ENCODE measurements at regions not wholly inside any gene's neighbourhood (a gene's known extent, or its start where the extent isn't known, plus 50 kb on each side); places are given as distances from the start of the nearest gene placed in this dataset.

GRCh38 chr9:97769208-97769607, 72.1 kb upstream of the XPA start:
- H3K9me3 ChIP-seq (ENCODE audit: low read length): no peaks in the 10 kb centered on the region
- H2AFZ ChIP-seq (ENCODE audit: low read length): no peak overlapping the region
- no peaks in the 10 kb centered on the region; the same call in 1 of the 2 replicates for H3K27me3 ChIP-seq (ENCODE audit: insufficient read depth, low read length)
- H3F3A ChIP-seq (ENCODE audit: insufficient read depth, low read length): no peaks in the 10 kb centered on the region
- no peak overlapping the region for H3K27ac ChIP-seq (ENCODE audit: low read depth, low read length, poor library complexity, severe bottlenecking)
- H3K36me3 ChIP-seq (ENCODE audit: insufficient read depth, low read length): no peaks in the 10 kb centered on the region
- H3K9ac ChIP-seq (ENCODE audit: low read length): no peak overlapping the region
- no peaks in the 10 kb centered on the region for H3K4me1 ChIP-seq (ENCODE audit: insufficient read depth, low read length, severe bottlenecking)
- H3K79me2 ChIP-seq (ENCODE audit: insufficient read depth, low read length): no peaks in the 10 kb centered on the region
- H3K9me2 ChIP-seq (ENCODE audit: low read depth, low read length): no peaks in the 10 kb centered on the region
- H3K4me3 ChIP-seq (ENCODE audit: low read depth, low read length, poor library complexity, severe bottlenecking): no peak overlapping the region
- H4K20me1 ChIP-seq (ENCODE audit: insufficient read depth, low read length): no peaks in the 10 kb centered on the region
- no peak overlapping the region for H3K4me2 ChIP-seq (ENCODE audit: low read length)
- no peak for TF ChIP-seq CTCF (IDR thresholded peaks at IDR 0.05; ENCODE audit: low read length)
- TF ChIP-seq EZH2 (IDR thresholded peaks at IDR 0.05; ENCODE audit: borderline replicate concordance, low read length): no peak

DNA sequence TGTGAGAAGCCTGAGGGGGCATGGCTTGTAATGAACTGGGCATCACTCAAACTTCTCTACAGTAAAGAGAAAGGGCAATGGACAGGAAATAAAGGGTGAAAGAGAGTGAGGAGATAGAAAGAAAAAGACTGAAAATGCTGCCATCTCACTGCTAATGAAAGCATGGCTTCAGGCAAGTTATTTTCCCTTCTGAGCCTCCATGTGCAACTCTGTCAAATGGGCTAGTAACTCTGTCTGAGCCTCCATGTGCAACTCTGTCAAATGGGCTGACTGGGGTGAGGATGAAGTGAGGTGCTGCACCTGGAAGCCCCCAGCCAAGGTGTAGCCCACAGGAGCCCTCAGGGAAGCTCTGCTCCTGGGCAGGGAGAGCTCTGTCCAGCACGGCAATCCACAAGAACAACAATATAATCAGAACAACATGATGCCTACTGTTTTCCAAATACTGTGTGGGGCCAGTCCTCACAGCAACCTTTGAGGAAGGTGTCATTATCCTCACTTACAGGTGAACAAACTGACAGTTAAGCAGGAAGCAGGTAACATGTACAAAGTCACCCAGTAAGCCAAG, 73.8 kb upstream of the XPA start:
- no peak overlapping the region for H2AFZ ChIP-seq (ENCODE audit: low read length)
- TF ChIP-seq CTCF (IDR thresholded peaks at IDR 0.05; ENCODE audit: low read length) (no peak), EZH2 (IDR thresholded peaks at IDR 0.05; ENCODE audit: borderline replicate concordance, low read length) (no peak)
- no peaks in the 10 kb centered on the region for H3K9me3 ChIP-seq (ENCODE audit: low read length)
- H3F3A ChIP-seq (ENCODE audit: insufficient read depth, low read length): no peaks in the 10 kb centered on the region
- H3K4me1 ChIP-seq (ENCODE audit: insufficient read depth, low read length, severe bottlenecking): no peaks in the 10 kb centered on the region
- H3K4me3 ChIP-seq (ENCODE audit: low read depth, low read length, poor library complexity, severe bottlenecking): no peak overlapping the region
- no peak overlapping the region for H3K27ac ChIP-seq (ENCODE audit: low read depth, low read length, poor library complexity, severe bottlenecking)
- H3K4me2 ChIP-seq (ENCODE audit: low read length): no peak overlapping the region
- H3K36me3 ChIP-seq (ENCODE audit: insufficient read depth, low read length): no peaks in the 10 kb centered on the region
- H3K27me3 ChIP-seq (ENCODE audit: insufficient read depth, low read length): no peaks in the 10 kb centered on the region; the same call in 1 of the 2 replicates
- H3K9ac ChIP-seq (ENCODE audit: low read length): no peak overlapping the region
- H4K20me1 ChIP-seq (ENCODE audit: insufficient read depth, low read length): no peaks in the 10 kb centered on the region
- no peaks in the 10 kb centered on the region for H3K79me2 ChIP-seq (ENCODE audit: insufficient read depth, low read length)
- H3K9me2 ChIP-seq (ENCODE audit: low read depth, low read length): no peaks in the 10 kb centered on the region

GRCh38 chr9:97771641-97772040, 74.5 kb upstream of the XPA start:
- no peaks in the 10 kb centered on the region for H3K9me2 ChIP-seq (ENCODE audit: low read depth, low read length)
- TF ChIP-seq CTCF (IDR thresholded peaks at IDR 0.05; ENCODE audit: low read length) (no peak), EZH2 (IDR thresholded peaks at IDR 0.05; ENCODE audit: borderline replicate concordance, low read length) (no peak)
- H3K27me3 ChIP-seq (ENCODE audit: insufficient read depth, low read length): no peaks in the 10 kb centered on the region; the same call in 1 of the 2 replicates
- no peaks in the 10 kb centered on the region for H3K9me3 ChIP-seq (ENCODE audit: low read length)
- no peak overlapping the region for H2AFZ ChIP-seq (ENCODE audit: low read length)
- no peaks in the 10 kb centered on the region for H4K20me1 ChIP-seq (ENCODE audit: insufficient read depth, low read length)
- no peak overlapping the region for H3K4me3 ChIP-seq (ENCODE audit: low read depth, low read length, poor library complexity, severe bottlenecking)
- H3K4me2 ChIP-seq (ENCODE audit: low read length): no peak overlapping the region
- H3K27ac ChIP-seq (ENCODE audit: low read depth, low read length, poor library complexity, severe bottlenecking): no peak overlapping the region
- H3K79me2 ChIP-seq (ENCODE audit: insufficient read depth, low read length): no peaks in the 10 kb centered on the region
- no peaks in the 10 kb centered on the region for H3F3A ChIP-seq (ENCODE audit: insufficient read depth, low read length)
- H3K36me3 ChIP-seq (ENCODE audit: insufficient read depth, low read length): no peaks in the 10 kb centered on the region
- H3K9ac ChIP-seq (ENCODE audit: low read length): no peak overlapping the region
- H3K4me1 ChIP-seq (ENCODE audit: insufficient read depth, low read length, severe bottlenecking): no peaks in the 10 kb centered on the region
